Natural killer cell treated with Interleukin-12 subunit alpha and Interleukin-12 subunit beta and Interleukin-15 and Interleukin-18, amount 100 ng/mL, for 72 hours (primary cell): ENCODE measurements at regions not wholly inside any gene's neighbourhood (a gene's known extent, or its start where the extent isn't known, plus 50 kb on each side); places are given as distances from the start of the nearest gene placed in this dataset.
"Not testable (repeated sequence)": the region's sequence is repeated elsewhere in the genome, so short reads cannot be mapped to it uniquely, and the experiment has no call there.

ENCODE experiments used
- ATAC-seq, 2 donors: fragments of 150-1000 bp; cut with Tn5 transposase in 1 of 2; sonication (Bioruptor Pico), chemical (Tn5 transposase) in 1 of 2; 2 replicates each; pipeline ENCODE4 v1.10.0; 2021
- DNase-seq: peaks from one replicate; pipeline ENCODE4 v3.0.0; 2022; ENCODE audit warnings: low spot score
- H3K27ac Mint-ChIP-seq, 2 donors: 1 replicate in 1 of 2; 2 replicates in 1 of 2; pipeline ENCODE4 v1.8.0; 2022; ENCODE audit warnings: mixed read lengths in 2 of 2, mild to moderate bottlenecking in 1 of 2, moderate library complexity in 1 of 2
- H3K27me3 Mint-ChIP-seq, 2 donors: 1 replicate in 1 of 2; 2 replicates in 1 of 2; pipeline ENCODE4 v1.8.0; 2022; ENCODE audit warnings: mixed read lengths in 2 of 2
- H3K36me3 Mint-ChIP-seq: one replicate; pipeline ENCODE4 v1.8.0; 2022; ENCODE audit warnings: mixed read lengths
- H3K4me1 Mint-ChIP-seq, 2 donors: 1 replicate in 1 of 2; 2 replicates in 1 of 2; pipeline ENCODE4 v1.8.0; 2022; ENCODE audit warnings: low read depth in 2 of 2, mixed read lengths in 2 of 2, mild to moderate bottlenecking in 1 of 2
- H3K4me3 Mint-ChIP-seq: one replicate; pipeline ENCODE4 v1.8.0; 2022; ENCODE audit warnings: mixed read lengths
- H3K9me3 Mint-ChIP-seq: 2 replicates; pipeline ENCODE4 v1.8.0; 2022; ENCODE audit warnings: mixed read lengths

GRCh38 chr3:125918866-125919265 lies 50.1 kb upstream of the ROPN1B start:
- not testable (repeated sequence) for H3K9me3 Mint-ChIP-seq, ATAC-seq, DNase-seq, H3K36me3 Mint-ChIP-seq, H3K4me1 Mint-ChIP-seq, H3K4me3 Mint-ChIP-seq, H3K27ac Mint-ChIP-seq, H3K27me3 Mint-ChIP-seq
